ENCODE measurements at regions not wholly inside any gene's neighbourhood (a gene's known extent, or its start where the extent isn't known, plus 50 kb on each side); places are given as distances from the start of the nearest gene placed in this dataset.

DNA sequence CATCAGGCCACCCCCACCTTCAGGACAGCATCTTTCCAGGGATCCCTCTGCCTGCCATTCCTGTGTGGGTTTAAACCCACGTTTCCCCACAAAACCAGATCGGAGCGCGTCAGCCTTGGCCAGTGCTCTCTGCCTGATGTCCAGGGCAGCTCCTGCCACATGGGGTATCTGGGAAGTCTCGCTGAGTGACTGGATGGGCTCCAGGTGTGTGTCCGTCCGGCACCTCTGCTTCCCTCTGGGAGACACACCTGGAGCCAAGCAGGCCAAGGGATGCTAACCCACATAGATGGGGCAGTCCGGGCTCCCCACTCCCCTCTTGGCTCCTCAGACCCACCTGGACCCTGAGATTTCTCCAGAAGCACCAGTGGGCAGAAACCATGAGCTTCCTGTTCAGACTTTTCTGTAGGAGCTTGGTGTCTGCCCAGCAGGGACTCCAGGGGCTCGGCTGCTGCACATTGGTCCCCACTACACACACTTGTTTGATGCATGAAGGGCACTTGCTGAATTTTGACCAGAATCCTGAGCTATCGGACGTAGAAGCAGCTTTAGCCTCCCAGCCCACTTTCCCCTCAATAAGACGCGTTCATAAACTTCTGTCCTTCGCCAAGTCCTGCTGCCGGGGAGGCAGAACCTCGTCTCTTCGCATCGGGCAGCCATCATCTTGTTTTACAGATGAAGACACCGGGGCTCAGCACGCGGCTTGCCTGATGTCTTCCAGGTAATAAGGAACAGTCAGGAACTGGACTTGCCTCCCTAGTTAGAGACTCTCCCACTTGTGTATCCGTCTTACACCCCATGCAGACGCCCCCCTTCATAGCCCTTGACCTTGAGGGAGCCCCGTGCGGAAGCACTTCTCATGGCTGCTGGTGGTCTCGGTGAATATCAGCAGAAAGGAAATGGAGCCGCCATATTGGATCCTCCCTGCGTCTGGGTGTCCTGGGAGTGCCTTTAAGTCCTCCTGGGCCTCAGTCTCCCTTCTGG lies 91.6 kb upstream of the ZNF469 start:
- Mint-ChIP-seq H3K4me3 (no peak overlapping the region), H3K36me3 (ENCODE audit: insufficient read depth in 1 of 3, low read depth in 3 of 3) (peaks cover 0 to 11% (median 6%) of the 10 kb centered on the region in 3 experiments; a peak in 4 of 7 replicates), H3K9me3 (peaks cover 14 to 22% of the 10 kb centered on the region in 2 experiments), H3K27me3 (ENCODE audit: low read depth) (peaks cover 8% of the 10 kb centered on the region), H3K4me1 (no peaks in the 10 kb centered on the region), H3K27ac (no peak overlapping the region; a peak in 1 of 7 replicates)
- H3K9ac ChIP-seq (ENCODE audit: extremely low read depth, insufficient read length, low read length): no peak overlapping the region
- H3K14ac ChIP-seq (ENCODE audit: insufficient read depth, low read length): no peak overlapping the region
- H3K23me2 ChIP-seq (ENCODE audit: insufficient read length, low read depth, low read length, poor library complexity, severe bottlenecking): peaks cover 3% of the 10 kb centered on the region
- H4K5ac ChIP-seq (ENCODE audit: insufficient read length, low read depth, low read length): no peak overlapping the region
- H2AK5ac ChIP-seq (ENCODE audit: insufficient read length, low read length): no peak overlapping the region
- no peak overlapping the region for H4K91ac ChIP-seq (ENCODE audit: insufficient read length, low read depth, low read length)
- no peak overlapping the region for H2BK15ac ChIP-seq (ENCODE audit: low read depth, low read length)
- H2BK5ac ChIP-seq (ENCODE audit: insufficient read length, low read length): no peak overlapping the region
- H3K4ac ChIP-seq (ENCODE audit: low read depth, low read length): no peak overlapping the region
- no peak overlapping the region for H2BK120ac ChIP-seq (ENCODE audit: low read depth, low read length, poor library complexity, severe bottlenecking)
- no peaks in the 10 kb centered on the region for H3K79me1 ChIP-seq (ENCODE audit: insufficient read depth, low read depth, low read length, poor library complexity, severe bottlenecking)
- H2BK20ac ChIP-seq (ENCODE audit: low read depth, low read length, poor library complexity, severe bottlenecking): no peak overlapping the region
- no peak overlapping the region for H3K56ac ChIP-seq (ENCODE audit: insufficient read length, low read depth, low read length)
- H2BK12ac ChIP-seq (ENCODE audit: insufficient read length, low read depth, low read length): no peak overlapping the region
- H3K4me2 ChIP-seq (ENCODE audit: insufficient read depth, insufficient read length, low read length): no peak overlapping the region
- no peak overlapping the region for H3K18ac ChIP-seq (ENCODE audit: insufficient read length, low read depth, low read length)
- no peaks in the 10 kb centered on the region for H4K20me1 ChIP-seq (ENCODE audit: control insufficient read depth, insufficient read depth, insufficient read length)
- no peak overlapping the region for H2AFZ ChIP-seq (ENCODE audit: low read length)
- H3K79me2 ChIP-seq (ENCODE audit: insufficient read depth, low read length): no peaks in the 10 kb centered on the region
- no peak overlapping the region for H3K23ac ChIP-seq (ENCODE audit: insufficient read length, low read depth, low read length)
- H3K4me1 ChIP-seq (ENCODE audit: insufficient read depth, low read length): no peaks in the 10 kb centered on the region
- no CpG with 5 or more reads among the region's 28 CpGs for WGBS (ENCODE audit: extremely low coverage, insufficient read length, low lambda C conversion rate)
- H3K27me3 ChIP-seq (ENCODE audit: insufficient read depth, low read length): no peaks in the 10 kb centered on the region
- peaks cover 33% of the 10 kb centered on the region for H3K9me3 ChIP-seq (ENCODE audit: control insufficient read depth, low read depth, low read length)
- no peak overlapping the region for H3T11ph ChIP-seq (ENCODE audit: low read length)
- H3K27ac ChIP-seq (ENCODE audit: insufficient read length, low read depth, low read length): no peak overlapping the region
- TF ChIP-seq, protein P1, sequence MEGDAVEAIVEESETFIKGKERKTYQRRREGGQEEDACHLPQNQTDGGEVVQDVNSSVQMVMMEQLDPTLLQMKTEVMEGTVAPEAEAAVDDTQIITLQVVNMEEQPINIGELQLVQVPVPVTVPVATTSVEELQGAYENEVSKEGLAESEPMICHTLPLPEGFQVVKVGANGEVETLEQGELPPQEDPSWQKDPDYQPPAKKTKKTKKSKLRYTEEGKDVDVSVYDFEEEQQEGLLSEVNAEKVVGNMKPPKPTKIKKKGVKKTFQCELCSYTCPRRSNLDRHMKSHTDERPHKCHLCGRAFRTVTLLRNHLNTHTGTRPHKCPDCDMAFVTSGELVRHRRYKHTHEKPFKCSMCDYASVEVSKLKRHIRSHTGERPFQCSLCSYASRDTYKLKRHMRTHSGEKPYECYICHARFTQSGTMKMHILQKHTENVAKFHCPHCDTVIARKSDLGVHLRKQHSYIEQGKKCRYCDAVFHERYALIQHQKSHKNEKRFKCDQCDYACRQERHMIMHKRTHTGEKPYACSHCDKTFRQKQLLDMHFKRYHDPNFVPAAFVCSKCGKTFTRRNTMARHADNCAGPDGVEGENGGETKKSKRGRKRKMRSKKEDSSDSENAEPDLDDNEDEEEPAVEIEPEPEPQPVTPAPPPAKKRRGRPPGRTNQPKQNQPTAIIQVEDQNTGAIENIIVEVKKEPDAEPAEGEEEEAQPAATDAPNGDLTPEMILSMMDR (conservative IDR thresholded peaks at IDR 0.05): no peak
- H4K8ac ChIP-seq (replicated peaks; ENCODE audit: insufficient read length, low read depth, low read length): no peak overlapping the region
- DNase-seq: no peak

Measured in H9 (cell line).